Uterus (tissue), 3 donors: ENCODE measurements at regions not wholly inside any gene's neighbourhood (a gene's known extent, or its start where the extent isn't known, plus 50 kb on each side); places are given as distances from the start of the nearest gene placed in this dataset.

Experiments used
- DNase-seq, 2 donors: peaks; one replicate each; pipeline ENCODE4 v3.0.0-alpha.2; 2019 to 2020
- H3K27ac ChIP-seq, 2 donors: fragments of 200-600 bp; sonication (generic); 1 replicate in 1 of 2; 2 replicates in 1 of 2; pipeline ENCODE4 v1.5.1; 2016 to 2018
- H3K27me3 ChIP-seq, 2 donors: fragments of 200-600 bp; sonication (generic); one replicate each; pipeline ENCODE4 v1.5.1; 2018 to 2019; ENCODE audit warnings: control low read depth in 1 of 2
- H3K36me3 ChIP-seq, 2 donors: fragments of 200-600 bp; sonication (generic); one replicate each; pipeline ENCODE4 v1.5.1; 2019; ENCODE audit warnings: control low read depth in 1 of 2
- H3K4me1 ChIP-seq, 2 donors: fragments of 200-600 bp; sonication (generic); one replicate each; pipeline ENCODE4 v1.5.1; 2018 to 2019; ENCODE audit warnings: control low read depth in 1 of 2
- H3K4me3 ChIP-seq, 2 donors: fragments of 200-600 bp; sonication (generic); 1 replicate in 1 of 2; 2 replicates in 1 of 2; pipeline ENCODE4 v1.5.1; 2018 to 2019; ENCODE audit warnings: mild to moderate bottlenecking in 1 of 2
- H3K9me3 ChIP-seq, 2 donors: fragments of 200-600 bp; sonication (generic); one replicate each; pipeline ENCODE4 v1.5.1; 2019; ENCODE audit warnings: control low read depth in 1 of 2
- CTCF ChIP-seq, 4 experiments: fragments of 200-600 bp in 2 of 4; fragments of 450-650 bp in 2 of 4; sonication (generic) in 2 of 4; IDR thresholded peaks; one replicate each; pipeline ENCODE4 v1.5.1; 2016 to 2019; ENCODE audit warnings: antibody characterized with exemption in 4 of 4, mild to moderate bottlenecking in 2 of 4, moderate library complexity in 1 of 4
- POLR2A ChIP-seq, 2 donors: fragments of 450-650 bp; IDR thresholded peaks; one replicate each; pipeline ENCODE4 v1.6.1; 2016; ENCODE audit warnings: antibody characterized with exemption in 2 of 2, mild to moderate bottlenecking in 1 of 2, moderate library complexity in 1 of 2
- intact Hi-C: fragments of 100-400 bp; cut with DNase I; formaldehyde crosslinking; loops from one replicate; pipeline ENCODE4 v1.15.1; 2023; ENCODE audit warnings: low total_unique reads
- donor health status: DM: yes; HTN: yes; CAD: no.

- Histone ChIP-seq H3K36me3 (no peaks in the 10 kb centered on the region), H3K4me3 (no peak overlapping the region), H3K27ac (no peak overlapping the region), H3K9me3 (no peaks in the 10 kb centered on the region), H3K27me3 (no peaks in the 10 kb centered on the region), H3K4me1 (no peaks in the 10 kb centered on the region)
- DNase-seq = no peak
- TF ChIP-seq CTCF (IDR thresholded peaks at IDR 0.05) (no peak), POLR2A (IDR thresholded peaks at IDR 0.05) (no peak)
- intact Hi-C loops = no loop called here
Measured at GRCh38 chr9:108683245-108683644, 172.5 kb downstream of the ACTL7B start.

GRCh38 chr9:108681851-108682590 lies 173.8 kb downstream of the ACTL7B start:
- intact Hi-C loops = no loop called here
- no peaks in the 10 kb centered on the region for H3K27me3 ChIP-seq
- no peak overlapping the region for H3K4me3 ChIP-seq
- H3K4me1 ChIP-seq = no peaks in the 10 kb centered on the region
- no peak for TF ChIP-seq CTCF (IDR thresholded peaks at IDR 0.05)
- no peak for TF ChIP-seq POLR2A (IDR thresholded peaks at IDR 0.05)
- no peaks in the 10 kb centered on the region for H3K36me3 ChIP-seq
- DNase-seq = no peak
- no peak overlapping the region for H3K27ac ChIP-seq
- no peaks in the 10 kb centered on the region for H3K9me3 ChIP-seq

GRCh38 chr9:108680946-108681345 lies 174.8 kb downstream of the ACTL7B start:
- no peak for TF ChIP-seq CTCF (IDR thresholded peaks at IDR 0.05)
- no peak for TF ChIP-seq POLR2A (IDR thresholded peaks at IDR 0.05)
- intact Hi-C loops = no loop called here
- no peaks in the 10 kb centered on the region for H3K9me3 ChIP-seq
- DNase-seq = no peak
- no peak overlapping the region for H3K4me3 ChIP-seq
- no peaks in the 10 kb centered on the region for H3K36me3 ChIP-seq
- no peak overlapping the region for H3K27ac ChIP-seq
- no peaks in the 10 kb centered on the region for H3K4me1 ChIP-seq
- no peaks in the 10 kb centered on the region for H3K27me3 ChIP-seq

GRCh38 chr9:108677776-108678175 lies 178.0 kb downstream of the ACTL7B start:
- Histone ChIP-seq H3K36me3 (no peaks in the 10 kb centered on the region), H3K27me3 (no peaks in the 10 kb centered on the region), H3K4me1 (no peaks in the 10 kb centered on the region), H3K4me3 (no peak overlapping the region), H3K27ac (no peak overlapping the region), H3K9me3 (no peaks in the 10 kb centered on the region)
- no peak for DNase-seq
- intact Hi-C loops = no loop called here
- no peak for TF ChIP-seq POLR2A (IDR thresholded peaks at IDR 0.05)
- no peak for TF ChIP-seq CTCF (IDR thresholded peaks at IDR 0.05)

GRCh38 chr9:108676355-108676754 lies 179.4 kb downstream of the ACTL7B start:
- Histone ChIP-seq H3K4me3 (no peak overlapping the region), H3K36me3 (no peaks in the 10 kb centered on the region), H3K27me3 (no peaks in the 10 kb centered on the region), H3K9me3 (no peaks in the 10 kb centered on the region), H3K4me1 (no peaks in the 10 kb centered on the region), H3K27ac (no peak overlapping the region)
- intact Hi-C loops = no loop called here
- no peak for DNase-seq
- TF ChIP-seq CTCF (IDR thresholded peaks at IDR 0.05) (no peak), POLR2A (IDR thresholded peaks at IDR 0.05) (no peak)
